ENCODE measurements at regions not wholly inside any gene's neighbourhood (a gene's known extent, or its start where the extent isn't known, plus 50 kb on each side); places are given as distances from the start of the nearest gene placed in this dataset.

DNA sequence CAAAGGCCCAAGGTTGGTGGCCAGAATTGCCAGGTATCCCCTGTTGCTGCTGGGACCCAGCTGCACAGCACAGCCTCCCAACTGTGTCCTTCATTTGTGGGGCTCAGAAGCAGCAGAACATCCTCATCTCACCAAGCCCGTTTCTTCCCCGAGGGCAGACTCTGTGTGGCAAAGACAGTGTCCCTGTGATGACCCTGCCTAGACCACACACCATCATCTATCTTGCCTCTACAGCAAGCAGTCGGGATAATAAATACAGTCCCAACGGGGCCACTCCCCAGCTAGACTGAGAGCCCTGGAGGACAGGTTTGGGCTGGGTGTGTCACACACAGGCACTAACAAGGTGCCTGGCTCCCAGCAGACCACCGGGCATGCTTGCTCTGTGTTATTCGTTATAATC, 93.4 kb downstream of the PTGR3 start:
- TF ChIP-seq, protein P1, sequence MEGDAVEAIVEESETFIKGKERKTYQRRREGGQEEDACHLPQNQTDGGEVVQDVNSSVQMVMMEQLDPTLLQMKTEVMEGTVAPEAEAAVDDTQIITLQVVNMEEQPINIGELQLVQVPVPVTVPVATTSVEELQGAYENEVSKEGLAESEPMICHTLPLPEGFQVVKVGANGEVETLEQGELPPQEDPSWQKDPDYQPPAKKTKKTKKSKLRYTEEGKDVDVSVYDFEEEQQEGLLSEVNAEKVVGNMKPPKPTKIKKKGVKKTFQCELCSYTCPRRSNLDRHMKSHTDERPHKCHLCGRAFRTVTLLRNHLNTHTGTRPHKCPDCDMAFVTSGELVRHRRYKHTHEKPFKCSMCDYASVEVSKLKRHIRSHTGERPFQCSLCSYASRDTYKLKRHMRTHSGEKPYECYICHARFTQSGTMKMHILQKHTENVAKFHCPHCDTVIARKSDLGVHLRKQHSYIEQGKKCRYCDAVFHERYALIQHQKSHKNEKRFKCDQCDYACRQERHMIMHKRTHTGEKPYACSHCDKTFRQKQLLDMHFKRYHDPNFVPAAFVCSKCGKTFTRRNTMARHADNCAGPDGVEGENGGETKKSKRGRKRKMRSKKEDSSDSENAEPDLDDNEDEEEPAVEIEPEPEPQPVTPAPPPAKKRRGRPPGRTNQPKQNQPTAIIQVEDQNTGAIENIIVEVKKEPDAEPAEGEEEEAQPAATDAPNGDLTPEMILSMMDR (IDR thresholded peaks at IDR 0.05; ENCODE audit: insufficient read depth, low read length, missing control alignments): no peak
- DNase-seq (ENCODE audit: low read depth, low spot score): no peak
- H3K4me3 ChIP-seq (ENCODE audit: low read depth, low read length): no peak overlapping the region
- ChIA-PET POLR2A (no interaction called here), CTCF (no interaction called here)

All from AG04449 (cell line).